Kidney (tissue), 13 donors: ENCODE measurements at regions not wholly inside any gene's neighbourhood (a gene's known extent, or its start where the extent isn't known, plus 50 kb on each side); places are given as distances from the start of the nearest gene placed in this dataset.

ENCODE experiments used
- DNase-seq, 5 donors: peaks; one replicate each; pipeline ENCODE4 v3.0.0-alpha.2; 2013 to 2020
- FAIRE-seq: peaks from 2 replicates; lab custom pipeline; 2012; peaks lifted over from hg19 to GRCh38; lab: Jason Lieb, UNC
- H3K27ac ChIP-seq, 2 donors: one replicate each; pipeline ENCODE4 v1.7.0; 2013; ENCODE audit warnings: low read depth in 2 of 2, low read length in 2 of 2, inconsistent platforms in 1 of 2
- H3K27me3 ChIP-seq: one replicate; pipeline ENCODE4 v1.7.1; 2013; ENCODE audit warnings: low read length, inconsistent platforms; ENCODE audit not compliant: control insufficient read depth, insufficient read depth
- H3K36me3 ChIP-seq, 3 donors: one replicate each; pipeline versions ENCODE4 v1.7.0 to v1.7.1; 2013; ENCODE audit warnings: low read length in 3 of 3, control low read depth in 1 of 3, inconsistent platforms in 1 of 3; ENCODE audit not compliant: insufficient read depth in 3 of 3, control insufficient read depth in 2 of 3
- H3K4me1 ChIP-seq, 3 donors: one replicate each; pipeline versions ENCODE4 v1.7.0 to v1.7.1; 2013; ENCODE audit warnings: low read length in 3 of 3, inconsistent platforms in 1 of 3, low read depth in 1 of 3; ENCODE audit not compliant: control insufficient read depth in 2 of 3, insufficient read depth in 2 of 3
- H3K4me3 ChIP-seq, 3 donors: one replicate each; pipeline versions ENCODE4 v1.7.0 to v1.8.1; 2013; ENCODE audit warnings: low read length in 3 of 3, control low read depth in 1 of 3, inconsistent platforms in 1 of 3
- H3K9ac ChIP-seq, 3 donors: one replicate each; pipeline versions ENCODE4 v1.7.0 to v1.7.1; 2013; ENCODE audit warnings: low read length in 3 of 3, control low read depth in 1 of 3, inconsistent platforms in 1 of 3
- H3K9me3 ChIP-seq, 3 donors: one replicate each; pipeline versions ENCODE4 v1.7.0 to v1.7.1; 2013; ENCODE audit warnings: low read length in 3 of 3, control low read depth in 1 of 3, inconsistent platforms in 1 of 3; ENCODE audit not compliant: control insufficient read depth in 2 of 3, insufficient read depth in 1 of 3
- CTCF ChIP-seq: IDR thresholded peaks from 3 replicates; pipeline ENCODE4 v1.5.1; 2012; ENCODE audit warnings: mild to moderate bottlenecking, moderate library complexity, borderline replicate concordance; ENCODE audit not compliant: insufficient read depth; ENCODE audit errors: extremely low read depth
- intact Hi-C: fragments of 100-400 bp; cut with DNase I; formaldehyde crosslinking; loops from one replicate; pipeline ENCODE4 v1.11.1; 2022
- donor health status: control.
- donor health status: control.
- donor health status: control.
- donor health status: control.
- donor health status: control.
- donor health status: DM: yes; HTN: yes; CAD: no.
- donor health status: Normal renal cell carcinoma (clear cell type).

- Histone ChIP-seq H3K4me3 (no peak overlapping the region), H3K9ac (no peak overlapping the region), H3K27me3 (no peaks in the 10 kb centered on the region), H3K4me1 (no peaks in the 10 kb centered on the region), H3K27ac (no peak overlapping the region), H3K36me3 (no peaks in the 10 kb centered on the region), H3K9me3 (no peaks in the 10 kb centered on the region)
- DNase-seq: peak in 1 of 5 donors; percentile 62
- intact Hi-C loops: no loop called here
- TF ChIP-seq CTCF: no peak
- FAIRE-seq: no peak
Measured at GRCh38 chr21:24208562-24209260, 1398.6 kb downstream of the MRPL39 start.

GRCh38 chr21:24205319-24205718 is 1402.0 kb downstream of the MRPL39 start:
- Histone ChIP-seq H3K27ac (no peak overlapping the region), H3K9ac (no peak overlapping the region), H3K36me3 (no peaks in the 10 kb centered on the region), H3K4me3 (no peak overlapping the region), H3K9me3 (no peaks in the 10 kb centered on the region), H3K27me3 (no peaks in the 10 kb centered on the region), H3K4me1 (no peaks in the 10 kb centered on the region)
- intact Hi-C loops: no loop called here
- DNase-seq (no peak), FAIRE-seq (no peak)
- no peak for TF ChIP-seq CTCF

- no peaks in the 10 kb centered on the region for H3K36me3 ChIP-seq
- no peaks in the 10 kb centered on the region for H3K4me1 ChIP-seq
- DNase-seq (no peak), FAIRE-seq (no peak)
- H3K4me3 ChIP-seq: no peak overlapping the region
- H3K9me3 ChIP-seq: no peaks in the 10 kb centered on the region
- no peak overlapping the region for H3K27ac ChIP-seq
- no peak overlapping the region for H3K9ac ChIP-seq
- no peak for TF ChIP-seq CTCF
- intact Hi-C loops: no loop called here
- H3K27me3 ChIP-seq: no peaks in the 10 kb centered on the region
Measured at GRCh38 chr21:24204641-24205040, 1402.6 kb downstream of the MRPL39 start.

GRCh38 chr21:24200052-24200451 is 1407.2 kb downstream of the MRPL39 start:
- DNase-seq: no peak
- no peak for TF ChIP-seq CTCF
- H3K36me3 ChIP-seq: no peaks in the 10 kb centered on the region
- H3K4me3 ChIP-seq: no peak overlapping the region
- no peak overlapping the region for H3K27ac ChIP-seq
- H3K9me3 ChIP-seq: no peaks in the 10 kb centered on the region
- no peak overlapping the region for H3K9ac ChIP-seq
- H3K4me1 ChIP-seq: no peaks in the 10 kb centered on the region
- no peaks in the 10 kb centered on the region for H3K27me3 ChIP-seq
- intact Hi-C loops: no loop called here
- FAIRE-seq: no peak
